ELF-1 (cell line): ENCODE measurements at regions not wholly inside any gene's neighbourhood (a gene's known extent, or its start where the extent isn't known, plus 50 kb on each side); places are given as distances from the start of the nearest gene placed in this dataset.
"Not testable (repeated sequence)": the region's sequence is repeated elsewhere in the genome, so short reads cannot be mapped to it uniquely, and the experiment has no call there.

Experiments
- DNase-seq: peaks from one replicate; pipeline ENCODE4 v3.0.0-alpha.2; 2016; ENCODE audit warnings: low read depth, low spot score

DNA sequence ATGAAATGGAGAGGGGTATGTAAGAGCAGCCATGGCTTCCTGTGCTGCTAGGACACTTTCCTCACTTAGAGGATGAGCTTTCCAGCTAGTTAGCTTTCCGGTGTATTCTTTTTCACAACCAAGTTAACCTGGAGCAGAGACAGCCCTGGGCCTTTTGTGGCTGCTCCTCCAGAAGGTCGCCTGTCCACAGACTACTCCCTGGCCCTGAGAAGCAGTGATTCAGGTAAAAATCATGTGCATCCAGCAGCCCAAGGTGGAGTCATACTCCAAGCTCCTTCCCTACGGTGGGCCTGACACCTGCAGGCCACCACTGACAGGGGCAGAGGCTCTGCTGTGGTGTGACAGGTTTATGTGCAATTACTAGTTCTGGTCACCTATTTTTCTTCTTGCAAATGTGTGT is 187.2 kb downstream of the ANKRD30B start:
- DNase-seq, result no peak

GRCh38 chr18:14936313-14936712 is 188.3 kb downstream of the ANKRD30B start:
- DNase-seq, result no peak

GRCh38 chr18:14937271-14937670 is 189.3 kb downstream of the ANKRD30B start:
- DNase-seq, result no peak

GRCh38 chr18:14939141-14939540 is 191.2 kb downstream of the ANKRD30B start:
- DNase-seq, result no peak

DNA sequence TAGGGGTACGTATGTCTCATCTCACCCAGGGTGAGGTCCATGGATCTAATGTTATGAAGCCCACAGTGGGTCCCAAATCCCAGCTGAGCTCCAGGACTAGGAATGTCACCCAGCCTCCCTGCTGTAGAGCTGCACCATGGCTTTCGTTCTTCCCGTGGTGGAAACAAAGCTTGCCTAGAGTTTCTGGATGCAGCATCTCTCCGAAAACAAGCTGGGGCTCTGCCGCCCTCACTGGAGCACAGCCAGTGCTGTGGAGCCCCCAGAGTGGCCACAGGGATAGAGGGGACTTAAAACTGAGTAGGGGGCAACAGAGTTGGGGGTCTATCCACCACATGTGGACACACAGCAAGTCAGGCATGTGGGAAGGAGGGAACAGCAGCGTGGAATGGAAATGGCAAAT is 192.1 kb downstream of the ANKRD30B start:
- DNase-seq, result not testable (repeated sequence)

GRCh38 chr18:14940735-14941134 is 192.8 kb downstream of the ANKRD30B start:
- no peak for DNase-seq

DNA sequence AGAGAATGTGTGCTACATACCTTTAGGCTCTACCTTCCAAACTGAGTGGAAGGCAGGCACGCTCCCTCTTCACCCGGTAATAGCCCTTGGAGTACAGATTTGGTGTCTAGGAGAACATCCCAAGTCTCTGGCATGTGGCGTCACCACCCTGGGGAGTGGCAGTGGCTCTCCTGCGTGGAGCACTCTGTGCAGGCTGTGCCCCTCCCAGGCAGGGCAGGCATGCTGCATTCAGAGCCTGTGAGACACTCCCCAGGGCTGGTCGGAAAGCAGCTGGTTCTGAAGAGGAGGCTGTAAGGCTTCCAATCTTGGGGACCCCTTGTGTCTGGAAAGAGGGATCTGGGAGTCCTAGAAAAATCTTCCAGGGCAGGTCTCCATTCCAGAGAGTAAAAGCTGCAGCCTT is 193.3 kb downstream of the ANKRD30B start:
- DNase-seq, result no peak

GRCh38 chr18:14941792-14942191 is 193.8 kb downstream of the ANKRD30B start:
- no peak for DNase-seq

- no peak for DNase-seq
Observed at GRCh38 chr18:14942275-14942674, 194.3 kb downstream of the ANKRD30B start.

GRCh38 chr18:14943486-14943885 is 195.5 kb downstream of the ANKRD30B start:
- DNase-seq, result no peak

- DNase-seq, result no peak
Observed at GRCh38 chr18:14943967-14944636, 196.1 kb downstream of the ANKRD30B start.

GRCh38 chr18:14944838-14945237 is 196.9 kb downstream of the ANKRD30B start:
- no peak for DNase-seq

DNA sequence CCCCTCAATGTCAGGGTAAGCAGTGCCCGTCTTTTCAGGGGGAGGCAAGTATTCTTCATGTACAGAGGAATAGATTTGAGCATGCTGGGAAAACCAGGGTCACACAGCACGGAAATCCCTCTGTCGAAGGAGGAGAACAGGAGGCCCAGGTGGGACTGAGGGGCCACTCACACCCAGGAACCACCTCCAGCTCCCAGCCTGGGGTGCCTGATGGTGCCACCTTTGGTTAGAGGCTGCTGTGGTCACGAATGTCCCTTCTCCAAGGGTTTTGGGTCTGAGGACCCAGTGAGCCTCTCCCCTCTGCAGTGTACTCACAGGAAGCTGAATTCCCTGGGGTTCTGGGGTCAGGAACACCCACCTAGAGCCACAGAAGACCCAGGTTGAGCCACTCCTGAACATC is 197.3 kb downstream of the ANKRD30B start:
- no peak for DNase-seq

DNA sequence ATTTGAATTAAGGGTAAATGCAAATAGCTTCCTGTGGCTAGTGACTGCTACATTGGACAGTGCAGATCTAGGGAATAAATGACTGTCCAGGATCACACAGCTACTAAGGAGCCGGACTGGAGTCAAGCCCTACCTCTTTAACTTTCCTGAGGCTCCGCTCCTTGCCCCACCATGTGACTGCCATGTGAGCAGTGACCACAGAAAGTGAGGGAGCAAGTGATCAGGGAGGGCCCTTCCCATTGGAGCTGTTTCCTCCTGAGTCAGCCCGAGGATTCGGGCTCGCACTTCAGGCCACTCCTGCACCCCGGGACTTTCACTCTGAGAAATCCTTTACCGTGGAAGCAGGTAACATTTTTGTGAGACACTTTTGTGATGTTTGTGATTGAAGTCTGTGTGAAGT is 198.0 kb downstream of the ANKRD30B start:
- no peak for DNase-seq

DNA sequence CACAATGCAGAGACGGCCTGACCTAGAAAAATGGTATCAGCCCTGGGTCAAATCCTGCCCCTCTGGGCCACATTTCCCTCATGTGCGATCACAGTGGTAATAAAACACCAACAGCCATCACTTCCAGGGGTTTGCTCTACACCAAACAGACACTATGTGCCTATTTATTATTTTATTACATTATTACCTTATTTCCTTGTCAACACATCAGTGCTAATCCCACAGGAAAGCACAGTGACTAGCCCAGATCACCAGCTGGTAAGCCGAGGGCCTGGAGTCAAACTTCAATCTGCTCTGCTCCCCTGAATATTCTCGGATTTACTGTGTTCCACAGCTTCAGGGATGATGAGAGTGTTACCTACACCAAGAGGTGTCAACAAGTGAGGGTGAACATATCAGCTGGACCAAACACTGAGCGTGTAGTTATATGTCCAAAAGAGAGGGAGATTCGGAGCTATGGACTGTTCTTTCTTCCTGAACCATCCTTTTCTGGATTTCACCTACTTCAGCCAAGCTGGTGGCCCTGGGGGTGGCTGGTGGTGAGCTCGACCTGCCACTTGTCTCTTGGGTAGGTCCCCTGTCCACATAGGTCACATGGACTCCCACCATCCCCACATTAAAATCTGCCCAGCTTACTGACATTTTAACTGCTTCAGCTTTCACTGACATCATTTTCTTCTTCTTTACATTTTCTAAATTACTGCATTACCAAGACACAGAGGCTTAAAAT is 198.9 kb downstream of the ANKRD30B start:
- not testable (repeated sequence) for DNase-seq

DNA sequence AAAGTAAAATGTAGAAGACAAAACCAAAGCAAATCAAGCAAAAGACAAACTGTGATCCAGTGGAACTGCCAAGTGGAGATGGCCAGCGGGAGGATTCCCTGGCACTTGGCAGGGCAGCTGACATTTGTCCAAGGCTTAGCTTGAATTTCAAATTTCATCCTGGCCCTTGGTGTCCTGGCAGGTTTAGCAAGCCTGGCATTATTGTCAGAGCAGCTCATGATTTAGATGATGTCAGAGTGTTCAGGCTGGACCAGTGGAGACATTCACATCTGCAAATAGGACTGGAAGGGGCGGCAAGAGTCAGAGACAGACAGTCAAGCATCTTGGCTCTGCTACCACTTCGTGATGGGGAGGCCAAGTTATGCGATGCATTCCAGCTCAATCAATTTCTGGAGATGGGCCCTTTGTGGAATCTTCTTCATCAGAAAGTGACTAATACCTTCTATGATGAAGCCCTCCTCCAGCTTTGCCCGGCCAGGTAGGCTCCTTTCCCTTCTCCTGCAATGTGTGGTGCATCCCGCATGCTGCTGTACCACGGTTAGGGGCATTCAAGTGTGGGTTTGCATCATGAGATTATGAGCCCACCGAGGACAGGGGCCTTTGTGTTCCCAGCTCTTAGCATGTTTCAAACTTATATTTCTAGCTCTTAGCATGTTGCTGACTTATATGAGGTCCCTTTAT is 199.7 kb downstream of the ANKRD30B start:
- DNase-seq, result no peak

- no peak for DNase-seq
Observed at GRCh38 chr18:14948163-14948540, 200.2 kb downstream of the ANKRD30B start.

DNA sequence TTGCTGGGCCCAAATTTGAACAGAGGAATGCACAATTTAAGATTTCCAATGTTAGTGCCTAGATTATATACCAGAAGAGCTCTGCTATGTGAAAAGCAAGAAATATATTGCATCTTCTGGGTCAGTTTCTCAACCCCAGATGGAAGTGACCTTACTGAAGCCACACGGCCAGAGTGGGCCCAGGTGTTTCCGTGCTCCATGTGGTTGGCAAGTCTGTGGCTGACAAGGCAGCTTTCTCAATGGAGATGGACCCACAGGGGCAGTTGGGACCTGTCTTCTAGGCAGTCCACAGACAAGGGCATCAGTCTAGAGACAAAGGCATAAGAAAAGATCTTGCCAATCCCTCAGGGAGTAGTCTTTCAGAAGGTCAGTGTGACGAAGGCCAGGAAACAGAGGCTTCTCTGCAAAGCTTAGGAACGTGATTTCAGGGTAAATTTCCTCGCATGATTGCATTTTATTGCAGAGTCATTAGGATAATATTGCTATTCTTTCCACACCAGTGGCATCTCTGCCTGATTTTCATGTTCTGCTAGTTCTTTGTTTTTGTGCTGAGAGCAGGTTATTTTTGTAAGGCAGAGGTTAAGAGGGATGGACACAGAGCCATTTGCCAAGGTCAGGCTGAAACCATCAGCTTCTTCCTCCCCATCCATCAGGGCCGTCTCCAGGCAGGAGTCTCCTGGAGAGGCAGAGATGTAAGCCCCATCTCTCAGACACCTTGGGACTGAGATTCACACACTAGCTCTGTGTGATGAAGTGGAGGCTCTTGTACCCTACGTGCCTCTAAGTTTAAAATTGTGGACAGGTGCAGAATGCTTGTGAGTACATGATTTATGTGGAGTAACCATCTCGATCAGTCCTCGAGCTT is 202.1 kb downstream of the ANKRD30B start:
- no peak for DNase-seq

DNA sequence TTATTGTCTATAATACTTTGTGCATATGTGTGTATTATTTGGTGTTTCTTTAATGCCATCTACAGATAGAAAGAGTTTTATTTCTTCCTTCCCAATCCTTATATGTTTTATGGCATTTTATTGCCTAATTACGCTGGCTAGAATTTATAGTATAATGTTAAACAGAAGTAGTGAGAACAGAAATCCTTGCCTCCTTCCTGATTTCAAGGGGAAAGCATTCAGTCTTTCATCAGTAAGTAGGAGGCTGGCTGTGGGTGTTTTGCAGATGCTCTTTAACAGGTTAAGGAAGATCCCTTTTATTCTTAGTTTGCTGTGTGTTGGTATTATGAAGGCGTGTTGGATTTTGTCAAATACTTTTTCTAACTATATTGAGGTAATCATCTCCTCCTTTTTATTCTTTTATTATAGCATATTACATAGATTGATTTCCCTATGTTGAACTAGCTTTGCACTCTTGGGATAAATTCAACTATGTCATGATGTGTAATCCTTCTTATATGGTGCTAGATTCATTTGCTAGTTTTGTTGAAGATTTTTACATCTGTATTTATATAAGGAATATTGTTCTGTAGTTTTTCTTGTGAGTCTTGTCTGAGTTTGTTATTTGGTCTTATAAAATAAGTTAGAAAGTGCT is 204.6 kb downstream of the ANKRD30B start:
- not testable (repeated sequence) for DNase-seq

DNA sequence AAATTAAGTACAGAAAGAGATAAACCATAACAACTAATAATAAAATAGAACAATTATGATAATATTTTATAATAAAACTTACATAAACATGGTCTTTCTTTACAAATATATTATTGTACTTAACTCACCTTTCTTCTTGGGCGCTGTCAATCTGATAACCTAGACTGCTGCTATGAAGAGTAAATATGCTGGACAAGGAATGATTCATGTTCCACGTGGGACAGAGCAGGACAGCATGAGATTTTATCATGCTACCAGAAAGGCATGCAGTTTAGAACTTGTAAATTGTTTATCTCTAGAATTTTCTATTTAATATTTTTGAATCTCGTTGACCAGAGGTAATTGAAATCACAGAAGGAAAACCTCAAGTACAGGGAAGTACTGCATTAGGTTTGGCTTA is 210.7 kb downstream of the ANKRD30B start:
- no peak for DNase-seq

DNA sequence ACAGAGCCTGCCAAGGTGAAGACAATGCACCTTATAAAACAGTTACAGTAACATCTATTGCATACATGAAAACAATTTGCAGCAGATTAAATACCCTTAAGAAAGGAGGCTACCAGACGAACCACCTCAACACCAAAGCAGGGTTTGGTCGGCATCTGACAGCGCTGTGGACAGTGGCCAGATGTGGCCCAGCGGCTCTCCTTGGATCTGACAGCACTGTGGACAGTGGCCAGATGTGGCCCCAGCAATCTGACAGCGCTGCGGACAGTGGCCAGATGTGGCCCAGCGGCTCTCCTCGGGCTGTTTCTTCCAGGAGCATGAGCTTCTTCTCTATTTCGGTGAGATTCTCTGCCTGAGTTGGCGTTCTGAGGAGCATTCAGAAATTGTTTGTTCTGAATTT is 211.6 kb downstream of the ANKRD30B start:
- DNase-seq, result no peak
